WI38 (cell line): ENCODE measurements at regions not wholly inside any gene's neighbourhood (a gene's known extent, or its start where the extent isn't known, plus 50 kb on each side); places are given as distances from the start of the nearest gene placed in this dataset.

Experiments
- H3K4me3 ChIP-seq: 2 replicates; pipeline ENCODE4 v1.5.1; 2011; ENCODE audit warnings: low read depth, mild to moderate bottlenecking, control low read depth, low read length
- TF ChIP-seq, protein P1 (sequence below): IDR thresholded peaks from 2 replicates; pipeline ENCODE4 v1.5.1; 2012; ENCODE audit warnings: low read depth, mild to moderate bottlenecking, control low read depth, low read length

GRCh38 chr5:105687493-105687892 lies 1983.2 kb downstream of the EFNA5 start:
- TF ChIP-seq, protein P1, sequence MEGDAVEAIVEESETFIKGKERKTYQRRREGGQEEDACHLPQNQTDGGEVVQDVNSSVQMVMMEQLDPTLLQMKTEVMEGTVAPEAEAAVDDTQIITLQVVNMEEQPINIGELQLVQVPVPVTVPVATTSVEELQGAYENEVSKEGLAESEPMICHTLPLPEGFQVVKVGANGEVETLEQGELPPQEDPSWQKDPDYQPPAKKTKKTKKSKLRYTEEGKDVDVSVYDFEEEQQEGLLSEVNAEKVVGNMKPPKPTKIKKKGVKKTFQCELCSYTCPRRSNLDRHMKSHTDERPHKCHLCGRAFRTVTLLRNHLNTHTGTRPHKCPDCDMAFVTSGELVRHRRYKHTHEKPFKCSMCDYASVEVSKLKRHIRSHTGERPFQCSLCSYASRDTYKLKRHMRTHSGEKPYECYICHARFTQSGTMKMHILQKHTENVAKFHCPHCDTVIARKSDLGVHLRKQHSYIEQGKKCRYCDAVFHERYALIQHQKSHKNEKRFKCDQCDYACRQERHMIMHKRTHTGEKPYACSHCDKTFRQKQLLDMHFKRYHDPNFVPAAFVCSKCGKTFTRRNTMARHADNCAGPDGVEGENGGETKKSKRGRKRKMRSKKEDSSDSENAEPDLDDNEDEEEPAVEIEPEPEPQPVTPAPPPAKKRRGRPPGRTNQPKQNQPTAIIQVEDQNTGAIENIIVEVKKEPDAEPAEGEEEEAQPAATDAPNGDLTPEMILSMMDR, result no peak
- H3K4me3 ChIP-seq, result no peak overlapping the region

GRCh38 chr5:105685884-105686283 lies 1984.9 kb downstream of the EFNA5 start:
- no peak overlapping the region for H3K4me3 ChIP-seq
- TF ChIP-seq, protein P1, result no peak

GRCh38 chr5:105684799-105685198 lies 1985.9 kb downstream of the EFNA5 start:
- no peak overlapping the region for H3K4me3 ChIP-seq

DNA sequence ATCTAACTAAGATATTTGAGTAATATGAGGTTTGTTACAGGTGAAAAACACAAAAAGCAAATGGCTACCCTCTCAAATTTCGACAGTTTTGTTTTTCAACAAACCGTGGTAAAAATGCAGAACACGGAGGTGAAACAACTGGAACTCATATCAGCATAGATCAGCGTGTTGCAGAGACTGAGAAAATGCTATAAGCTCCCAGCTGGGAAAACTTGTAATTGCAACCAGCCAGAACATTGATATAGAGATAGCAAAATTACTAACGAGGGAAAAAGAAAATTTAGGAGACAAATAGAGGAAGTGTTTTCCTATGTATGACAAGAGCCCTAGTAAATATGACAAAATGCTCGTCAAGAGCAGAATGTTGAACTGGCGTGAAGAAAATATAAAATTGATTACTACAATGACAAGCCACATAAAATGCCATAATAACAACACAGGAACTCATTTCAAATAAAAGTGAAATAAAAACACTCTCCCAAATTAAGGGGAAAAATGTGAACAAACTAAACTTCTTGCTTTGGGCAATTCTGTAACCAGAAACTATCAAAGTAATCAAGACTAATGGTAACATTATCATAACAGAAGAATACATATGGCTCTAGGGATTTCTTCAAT lies 1989.8 kb downstream of the EFNA5 start:
- TF ChIP-seq, protein P1, result no peak
- H3K4me3 ChIP-seq, result no peak overlapping the region

More at GRCh38 chr5:105684799-105685198, 1985.9 kb downstream of the EFNA5 start:
- TF ChIP-seq, protein P1, result no peak

- TF ChIP-seq, protein P1, result no peak
- H3K4me3 ChIP-seq, result no peak overlapping the region
These were observed 1993.4 kb downstream of the EFNA5 start for GRCh38 chr5:105677291-105677690.

- TF ChIP-seq, protein P1, result no peak
- H3K4me3 ChIP-seq, result no peak overlapping the region
These were observed 2000.1 kb downstream of the EFNA5 start for GRCh38 chr5:105670596-105670995.

DNA sequence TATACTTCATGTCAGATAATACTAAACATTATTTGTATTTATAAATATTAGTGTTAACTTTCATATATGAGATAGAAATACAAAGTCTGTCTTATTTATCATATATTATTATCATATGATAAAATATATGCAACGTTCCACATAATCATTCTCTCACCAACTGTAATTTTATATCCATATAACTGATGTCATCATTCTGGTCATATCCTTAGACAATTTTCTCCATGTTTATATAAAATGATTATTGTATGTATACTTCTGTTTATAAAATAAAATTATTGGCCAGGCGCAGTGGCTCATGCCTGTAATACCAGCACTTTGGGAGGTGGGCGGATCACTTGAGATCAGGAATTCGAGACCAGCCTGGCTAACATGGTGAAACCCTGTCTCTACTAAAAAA lies 2007.1 kb downstream of the EFNA5 start:
- H3K4me3 ChIP-seq, result no peak overlapping the region
- TF ChIP-seq, protein P1, result no peak
